Transverse colon (tissue), 4 donors: ENCODE measurements at regions not wholly inside any gene's neighbourhood (a gene's known extent, or its start where the extent isn't known, plus 50 kb on each side); places are given as distances from the start of the nearest gene placed in this dataset.

Experiments used
- DNase-seq: peaks from one replicate; pipeline ENCODE4 v3.0.0-alpha.2; 2019
- H3K27ac ChIP-seq, 4 donors: fragments of 200-600 bp; sonication (generic); 2 replicates each; pipeline ENCODE4 v1.5.1; 2016 to 2018; ENCODE audit warnings: inconsistent platforms in 4 of 4
- H3K27me3 ChIP-seq: fragments of 200-600 bp; sonication (generic); 2 replicates; pipeline ENCODE4 v1.5.1; 2017; ENCODE audit warnings: inconsistent platforms
- H3K36me3 ChIP-seq, 4 donors: fragments of 200-600 bp; sonication (generic); 2 replicates each; pipeline ENCODE4 v1.5.1; 2017 to 2019; ENCODE audit warnings: inconsistent platforms in 4 of 4
- H3K4me1 ChIP-seq, 4 donors: fragments of 200-600 bp; sonication (generic); 2 replicates each; pipeline ENCODE4 v1.5.1; 2017 to 2020; ENCODE audit warnings: inconsistent platforms in 4 of 4
- H3K4me3 ChIP-seq, 4 donors: fragments of 200-600 bp; sonication (generic); 1 replicate in 1 of 4; 2 replicates in 3 of 4; pipeline versions ENCODE4 v1.5.1 to v1.6.1; 2017 to 2019; ENCODE audit warnings: inconsistent platforms in 4 of 4
- H3K9me3 ChIP-seq, 2 donors: fragments of 200-600 bp; sonication (generic); 2 replicates each; pipeline ENCODE4 v1.5.1; 2017 to 2019; ENCODE audit warnings: inconsistent platforms in 2 of 2
- EP300 ChIP-seq: sonication (generic); formaldehyde crosslinking; IDR thresholded peaks from one replicate; pipeline ENCODE4 v1.6.1; 2017; ENCODE audit warnings: antibody characterized with exemption, low read depth
- POLR2A ChIP-seq: fragments of 450-650 bp; IDR thresholded peaks from one replicate; pipeline ENCODE4 v1.6.1; 2016; ENCODE audit warnings: antibody characterized with exemption, mild to moderate bottlenecking, moderate library complexity
- POLR2AphosphoS5 ChIP-seq, 3 donors: sonication (generic); formaldehyde crosslinking; IDR thresholded peaks; one replicate each; pipeline ENCODE4 v1.6.1; 2016; ENCODE audit warnings: antibody characterized with exemption in 3 of 3
- WGBS, 2 donors: methylation state at CpG; one replicate each; pipeline ENCODE4 v1.1.5; 2018; ENCODE audit warnings: low coverage in 1 of 2; 5-methylcytosine and 5-hydroxymethylcytosine counted together
- in situ Hi-C, 4 donors: fragments of 200-750 bp; cut with MboI; loops; one replicate each; pipeline versions ENCODE4 v1.15.0 to v1.15.1; 2017; ENCODE audit warnings: low sequenced_read_pairs in 3 of 4, low pct_ligation_motif_present in 1 of 4, low pct_unique_long_range_greater_than_20kb in 1 of 4
- intact Hi-C: fragments of 100-400 bp; cut with DNase I; formaldehyde crosslinking; loops from one replicate; pipeline ENCODE4 v1.15.1; 2023; ENCODE audit warnings: low total_unique reads
- TF ChIP-seq, protein P1 (sequence below), 5 experiments: fragments of 200-600 bp in 3 of 5; fragments of 450-650 bp in 2 of 5; sonication (generic) in 3 of 5; IDR thresholded peaks; 1 replicate in 2 of 5; 2 replicates in 3 of 5; pipeline ENCODE4 v1.5.1; 2016 to 2017; ENCODE audit warnings: antibody characterized with exemption in 5 of 5, inconsistent platforms in 3 of 5, mild to moderate bottlenecking in 2 of 5, moderate library complexity in 1 of 5

GRCh38 chr5:162514116-162514515 lies 446.5 kb downstream of the GABRG2 start:
- TF ChIP-seq POLR2A, result no peak
- no peak for TF ChIP-seq EP300
- TF ChIP-seq, protein P1, sequence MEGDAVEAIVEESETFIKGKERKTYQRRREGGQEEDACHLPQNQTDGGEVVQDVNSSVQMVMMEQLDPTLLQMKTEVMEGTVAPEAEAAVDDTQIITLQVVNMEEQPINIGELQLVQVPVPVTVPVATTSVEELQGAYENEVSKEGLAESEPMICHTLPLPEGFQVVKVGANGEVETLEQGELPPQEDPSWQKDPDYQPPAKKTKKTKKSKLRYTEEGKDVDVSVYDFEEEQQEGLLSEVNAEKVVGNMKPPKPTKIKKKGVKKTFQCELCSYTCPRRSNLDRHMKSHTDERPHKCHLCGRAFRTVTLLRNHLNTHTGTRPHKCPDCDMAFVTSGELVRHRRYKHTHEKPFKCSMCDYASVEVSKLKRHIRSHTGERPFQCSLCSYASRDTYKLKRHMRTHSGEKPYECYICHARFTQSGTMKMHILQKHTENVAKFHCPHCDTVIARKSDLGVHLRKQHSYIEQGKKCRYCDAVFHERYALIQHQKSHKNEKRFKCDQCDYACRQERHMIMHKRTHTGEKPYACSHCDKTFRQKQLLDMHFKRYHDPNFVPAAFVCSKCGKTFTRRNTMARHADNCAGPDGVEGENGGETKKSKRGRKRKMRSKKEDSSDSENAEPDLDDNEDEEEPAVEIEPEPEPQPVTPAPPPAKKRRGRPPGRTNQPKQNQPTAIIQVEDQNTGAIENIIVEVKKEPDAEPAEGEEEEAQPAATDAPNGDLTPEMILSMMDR (IDR thresholded peaks at IDR 0.05), result no peak
- TF ChIP-seq POLR2AphosphoS5 (IDR thresholded peaks at IDR 0.05), result no peak
- H3K9me3 ChIP-seq, result no peaks in the 10 kb centered on the region
- intact Hi-C loops, result no loop called here
- H3K36me3 ChIP-seq, result no peaks in the 10 kb centered on the region
- no peak for DNase-seq
- in situ Hi-C loops, result no loop called here
- no peaks in the 10 kb centered on the region for H3K27me3 ChIP-seq
- no peak overlapping the region for H3K4me3 ChIP-seq
- no peaks in the 10 kb centered on the region for H3K4me1 ChIP-seq
- no peak overlapping the region for H3K27ac ChIP-seq
- 70% methylated on average over 2 of the region's 2 CpGs; no CpG with 5 or more reads in 1 of the 2 donors for WGBS, 2 donors

- DNase-seq, result no peak
- Histone ChIP-seq H3K36me3 (no peaks in the 10 kb centered on the region), H3K4me1 (no peaks in the 10 kb centered on the region), H3K27me3 (no peaks in the 10 kb centered on the region), H3K27ac (no peak overlapping the region), H3K4me3 (no peak overlapping the region), H3K9me3 (no peaks in the 10 kb centered on the region)
- 78% methylated on average over 1 of the region's 1 CpG; no CpG with 5 or more reads in 1 of the 2 donors for WGBS, 2 donors
- in situ Hi-C loops, result no loop called here
- intact Hi-C loops, result no loop called here
- TF ChIP-seq, protein P1 (IDR thresholded peaks at IDR 0.05), result no peak
- TF ChIP-seq POLR2AphosphoS5 (IDR thresholded peaks at IDR 0.05) (no peak), POLR2A (no peak), EP300 (no peak)
These were observed 453.3 kb downstream of the GABRG2 start for GRCh38 chr5:162520878-162521277.

- Histone ChIP-seq H3K4me3 (no peak overlapping the region), H3K27me3 (no peaks in the 10 kb centered on the region), H3K27ac (no peak overlapping the region), H3K36me3 (no peaks in the 10 kb centered on the region), H3K4me1 (no peaks in the 10 kb centered on the region), H3K9me3 (no peaks in the 10 kb centered on the region)
- no peak for DNase-seq
- WGBS, 2 donors, result 55 to 58% methylated on average over 1 of the region's 1 CpG
- intact Hi-C loops, result no loop called here
- TF ChIP-seq POLR2A, result no peak
- no peak for TF ChIP-seq EP300
- TF ChIP-seq, protein P1 (IDR thresholded peaks at IDR 0.05), result no peak
- TF ChIP-seq POLR2AphosphoS5 (IDR thresholded peaks at IDR 0.05), result no peak
- in situ Hi-C loops, result no loop called here
These were observed 461.6 kb downstream of the GABRG2 start for GRCh38 chr5:162529209-162529608.

GRCh38 chr5:162529886-162530285 lies 462.3 kb downstream of the GABRG2 start:
- TF ChIP-seq POLR2AphosphoS5 (IDR thresholded peaks at IDR 0.05), result no peak
- Histone ChIP-seq H3K9me3 (no peaks in the 10 kb centered on the region), H3K4me1 (no peaks in the 10 kb centered on the region), H3K27me3 (no peaks in the 10 kb centered on the region), H3K4me3 (no peak overlapping the region), H3K36me3 (no peaks in the 10 kb centered on the region), H3K27ac (no peak overlapping the region)
- no peak for DNase-seq
- intact Hi-C loops (no loop called here), in situ Hi-C loops (no loop called here)
- WGBS, 2 donors, result 83 to 84% methylated on average over 2 of the region's 2 CpGs

- no peak overlapping the region for H3K27ac ChIP-seq
- no peaks in the 10 kb centered on the region for H3K27me3 ChIP-seq
- H3K9me3 ChIP-seq, result peaks cover 0 to 3% of the 10 kb centered on the region in 2 donors
- intact Hi-C loops, result no loop called here
- H3K4me1 ChIP-seq, result no peaks in the 10 kb centered on the region
- no peak for DNase-seq
- TF ChIP-seq POLR2AphosphoS5 (IDR thresholded peaks at IDR 0.05) (no peak), EP300 (no peak), POLR2A (no peak)
- TF ChIP-seq, protein P1 (IDR thresholded peaks at IDR 0.05), result no peak
- 74% methylated on average over 2 of the region's 2 CpGs; no CpG with 5 or more reads in 1 of the 2 donors for WGBS, 2 donors
- H3K36me3 ChIP-seq, result no peaks in the 10 kb centered on the region
- H3K4me3 ChIP-seq, result no peak overlapping the region
- in situ Hi-C loops, result no loop called here
These were observed 475.9 kb downstream of the GABRG2 start for GRCh38 chr5:162543437-162543836.
